HG02852 (cell line): ENCODE measurements at regions not wholly inside any gene's neighbourhood (a gene's known extent, or its start where the extent isn't known, plus 50 kb on each side); places are given as distances from the start of the nearest gene placed in this dataset.
"Not testable (repeated sequence)": the region's sequence is repeated elsewhere in the genome, so short reads cannot be mapped to it uniquely, and the experiment has no call there.

Source experiments
- ATAC-seq: cut with Tn5 transposase; IDR thresholded peaks from one replicate; pipeline ENCODE4 v1.9.1; 2021; ENCODE audit warnings: mild to moderate bottlenecking, moderate library complexity; ENCODE audit not compliant: unreplicated experiment

DNA sequence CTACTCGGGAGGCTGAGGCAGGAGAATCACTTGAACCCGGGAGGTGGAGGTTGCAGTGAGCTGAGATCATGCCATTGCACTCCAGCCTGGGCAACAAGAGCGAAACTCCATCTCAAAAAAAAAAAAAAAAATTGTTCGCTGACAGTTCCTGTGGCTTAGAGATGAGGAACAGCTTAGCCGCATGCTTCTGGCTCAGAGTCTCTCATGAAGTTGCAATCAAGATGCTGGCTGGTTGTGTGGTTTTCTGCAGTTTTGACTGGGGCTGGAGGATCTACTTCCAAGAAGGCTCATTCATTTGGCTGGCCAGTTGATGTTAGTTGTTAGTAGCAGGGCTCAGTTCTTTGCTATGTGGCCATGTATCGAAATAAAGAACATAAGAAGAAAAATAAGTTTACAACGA is 69.9 kb upstream of the TBC1D5 start:
- ATAC-seq: not testable (repeated sequence)

DNA sequence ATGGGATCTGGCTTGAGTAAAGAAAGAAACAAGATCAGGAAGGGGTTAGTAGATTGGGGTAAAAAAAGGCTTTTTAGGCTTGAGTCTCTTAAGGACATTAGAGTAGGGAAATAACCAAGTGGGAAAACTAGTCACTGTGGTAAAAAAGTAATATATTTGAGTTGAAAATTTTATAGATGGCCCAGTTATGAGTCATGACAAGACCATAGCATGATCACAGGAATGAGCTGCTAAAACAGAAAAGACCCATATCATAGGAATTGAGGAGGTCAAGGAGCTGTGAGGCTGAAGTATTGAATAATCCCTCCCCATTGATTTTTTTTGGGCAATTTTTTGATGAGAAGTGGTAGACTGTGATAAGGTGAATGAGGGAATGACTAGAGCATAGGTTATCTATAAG is 69.2 kb upstream of the TBC1D5 start:
- ATAC-seq: no peak

DNA sequence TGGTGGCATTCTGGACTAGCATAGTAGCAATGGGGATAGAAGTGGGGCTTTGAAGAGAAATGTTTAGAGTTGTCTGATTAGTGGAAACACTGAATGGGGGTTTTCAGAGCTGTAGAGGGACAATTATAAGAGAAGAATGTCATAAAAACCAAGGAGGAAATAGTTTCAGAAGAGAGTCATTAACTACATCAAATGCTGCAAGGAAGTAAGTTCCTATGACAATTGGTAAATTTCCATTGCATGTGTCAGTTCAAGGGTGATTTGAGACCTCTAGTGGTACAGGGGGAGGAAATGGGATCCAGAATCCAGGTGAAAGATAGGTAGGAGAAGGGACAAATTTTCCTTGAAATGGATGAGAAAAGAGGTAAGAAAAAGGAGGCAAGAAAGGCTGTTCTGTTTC is 68.3 kb upstream of the TBC1D5 start:
- no peak for ATAC-seq

DNA sequence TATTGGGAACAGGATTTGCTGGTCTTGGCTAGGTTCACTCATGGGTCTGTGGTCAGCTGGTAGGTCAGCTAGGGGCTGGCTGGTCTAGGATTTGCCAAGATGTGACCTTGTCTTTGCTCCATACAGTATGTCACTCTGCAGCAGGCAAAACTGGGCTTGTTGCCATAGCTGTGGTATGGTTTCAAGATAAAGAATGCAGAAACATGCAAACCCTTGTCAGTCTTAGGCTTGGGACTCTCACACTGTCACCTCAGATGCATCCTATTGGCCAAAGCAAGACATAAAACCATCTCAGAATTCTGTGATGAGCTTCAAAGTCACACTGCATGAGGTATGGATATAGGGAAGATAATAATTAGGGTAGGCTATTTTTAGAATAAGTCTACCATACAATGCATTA is 66.6 kb upstream of the TBC1D5 start:
- ATAC-seq: no peak

DNA sequence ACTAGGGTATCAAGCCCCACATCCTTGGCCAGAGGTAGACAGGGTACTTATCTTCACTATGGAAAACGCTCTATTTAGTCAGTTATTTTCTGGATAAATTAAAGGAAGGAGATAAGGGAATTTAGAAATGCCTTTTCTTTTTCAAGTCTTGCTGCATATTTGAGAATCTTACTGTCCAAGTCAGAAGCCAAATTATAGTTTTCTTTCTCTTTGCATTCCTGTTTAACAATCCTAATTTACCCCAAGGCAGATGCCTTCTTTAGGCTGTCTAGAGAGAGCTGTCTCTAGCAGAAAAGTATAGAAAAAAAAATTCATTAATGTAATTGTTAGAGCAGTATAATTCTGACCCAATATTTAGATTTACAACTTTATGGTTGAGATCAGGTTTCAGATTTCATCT is 64.4 kb upstream of the TBC1D5 start:
- no peak for ATAC-seq

DNA sequence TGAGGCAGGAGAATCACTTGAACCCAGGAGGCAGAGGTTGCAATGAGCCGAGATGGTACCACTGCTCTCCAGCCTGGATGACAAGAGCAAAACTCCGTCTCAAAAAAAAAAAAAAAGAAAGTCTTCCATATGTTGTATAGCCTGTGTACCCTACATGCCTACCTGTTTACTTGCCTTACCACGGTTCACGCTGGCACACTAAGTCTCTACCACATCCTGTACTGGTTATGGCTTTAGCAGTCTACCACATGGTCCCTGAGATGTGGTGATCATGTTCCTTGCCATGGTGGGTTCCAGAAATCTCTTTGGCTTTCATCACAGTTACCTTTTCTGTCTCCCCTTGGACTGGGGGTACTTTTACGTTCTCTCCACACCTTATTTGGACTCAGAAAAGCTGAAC is 63.8 kb upstream of the TBC1D5 start:
- no peak for ATAC-seq

DNA sequence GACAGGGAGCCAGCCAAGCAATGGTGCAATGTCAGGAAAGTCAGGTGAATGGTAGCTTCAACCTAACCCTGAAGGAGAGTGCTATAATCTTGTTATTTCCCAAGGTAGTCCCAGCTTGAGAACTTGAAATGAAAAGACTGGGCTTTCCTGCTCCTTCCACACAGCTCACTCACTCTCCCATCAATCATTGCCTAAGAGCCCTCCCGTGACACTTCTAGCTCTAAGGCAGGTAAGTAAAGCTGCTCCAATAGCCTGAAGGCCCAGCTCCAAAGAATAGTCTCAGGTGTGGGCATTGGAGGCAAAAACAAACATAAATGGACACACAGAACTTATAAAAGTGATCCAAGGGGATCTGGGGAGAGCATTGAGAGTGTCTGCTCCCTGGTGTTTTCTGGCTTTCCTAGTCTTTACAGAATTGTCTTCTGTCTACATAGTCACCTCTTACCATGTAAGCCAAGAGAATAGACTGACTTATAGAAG is 63.1 kb upstream of the TBC1D5 start:
- ATAC-seq: no peak

DNA sequence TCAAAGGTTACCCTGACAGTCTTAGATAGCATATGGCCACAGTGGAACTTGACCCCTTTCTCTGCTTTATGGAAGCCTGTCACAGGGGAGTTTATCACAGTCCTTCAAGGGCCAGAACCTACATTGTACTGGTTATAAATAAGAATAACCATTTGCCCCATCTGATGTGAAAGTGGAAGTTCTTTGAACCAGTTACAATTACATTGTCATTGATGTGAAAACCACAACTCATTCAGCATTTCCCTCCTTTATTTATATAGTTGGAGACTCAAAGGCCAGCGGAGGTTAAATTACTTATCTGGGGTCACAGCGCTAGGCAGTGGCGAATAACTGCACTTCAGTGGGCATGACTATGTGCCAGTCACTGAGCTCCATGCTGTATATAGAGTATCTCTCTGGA is 60.5 kb upstream of the TBC1D5 start:
- ATAC-seq: peak; percentile 55

DNA sequence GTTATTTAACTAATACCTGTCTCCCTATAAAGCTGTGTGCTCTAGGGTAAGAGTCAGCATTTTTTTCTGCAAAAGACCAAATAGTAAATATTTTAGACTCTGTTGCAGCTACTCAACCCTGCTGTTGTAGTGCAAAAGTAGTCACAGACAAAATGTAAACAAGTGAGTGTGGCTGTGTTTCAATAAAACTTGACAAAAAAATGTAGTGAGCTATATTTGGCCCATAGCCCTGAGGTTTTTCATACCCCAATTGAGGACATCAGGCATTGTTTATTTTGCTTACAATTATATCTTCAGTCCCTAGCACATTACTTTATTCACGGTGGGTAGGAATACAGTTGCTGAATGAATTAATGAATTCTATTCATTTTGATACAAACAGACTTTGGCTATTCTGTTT is 58.7 kb upstream of the TBC1D5 start:
- ATAC-seq: no peak

DNA sequence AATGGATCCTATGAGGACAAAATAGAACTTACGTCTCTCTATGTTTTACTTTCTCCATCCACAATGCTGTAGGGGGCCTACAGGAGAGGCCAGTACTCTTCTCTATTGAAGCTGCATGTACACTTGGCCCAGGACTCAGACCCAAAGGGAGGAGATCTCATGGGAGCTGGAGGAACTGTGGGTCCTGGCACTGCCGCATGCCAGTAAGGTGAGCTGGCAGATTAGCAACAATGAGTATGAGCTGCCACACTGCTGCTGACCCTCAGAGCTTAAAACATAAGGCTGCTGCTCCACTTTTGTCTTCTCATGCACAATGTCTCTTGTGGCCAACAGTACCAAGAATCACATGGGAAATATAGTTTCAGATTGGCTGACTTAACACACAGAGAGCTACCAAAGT is 57.8 kb upstream of the TBC1D5 start:
- no peak for ATAC-seq

DNA sequence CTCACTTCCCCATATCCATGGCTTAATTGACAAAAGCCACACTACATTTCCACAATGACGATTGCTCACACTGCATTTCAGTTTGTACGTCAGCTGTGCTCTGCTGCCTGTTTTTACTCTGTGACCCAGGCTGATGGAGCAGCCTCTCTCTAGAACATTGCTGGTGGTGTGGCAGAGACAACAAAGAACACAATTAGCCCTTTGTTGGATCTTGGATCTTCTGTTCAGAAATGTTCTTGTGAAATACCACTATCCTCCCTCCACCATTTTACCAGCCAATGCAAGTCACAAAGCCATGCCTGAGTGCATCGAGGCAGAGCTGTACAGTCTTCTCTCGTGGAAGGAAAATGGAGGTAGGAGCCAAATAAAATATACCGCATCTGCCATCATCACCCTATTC is 56.9 kb upstream of the TBC1D5 start:
- no peak for ATAC-seq

DNA sequence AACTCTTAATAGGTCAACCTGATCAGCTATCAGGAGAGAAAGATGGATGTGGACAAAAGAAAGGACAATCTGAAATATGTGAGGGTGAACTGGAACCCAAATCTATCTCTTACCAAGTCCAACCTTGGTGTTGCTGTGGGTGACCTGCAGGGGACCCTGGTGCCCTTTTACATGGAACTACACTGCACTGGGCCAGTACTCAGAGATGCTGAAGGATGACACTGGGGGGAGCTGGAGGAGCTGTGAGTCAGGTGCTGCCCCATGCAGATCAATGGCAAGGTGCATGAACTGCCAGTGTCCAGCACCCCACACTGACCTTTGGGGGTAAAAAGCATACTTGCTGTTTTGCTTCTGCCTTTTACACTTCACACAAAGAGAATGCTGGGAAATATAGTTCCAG is 55.6 kb upstream of the TBC1D5 start:
- ATAC-seq: no peak

DNA sequence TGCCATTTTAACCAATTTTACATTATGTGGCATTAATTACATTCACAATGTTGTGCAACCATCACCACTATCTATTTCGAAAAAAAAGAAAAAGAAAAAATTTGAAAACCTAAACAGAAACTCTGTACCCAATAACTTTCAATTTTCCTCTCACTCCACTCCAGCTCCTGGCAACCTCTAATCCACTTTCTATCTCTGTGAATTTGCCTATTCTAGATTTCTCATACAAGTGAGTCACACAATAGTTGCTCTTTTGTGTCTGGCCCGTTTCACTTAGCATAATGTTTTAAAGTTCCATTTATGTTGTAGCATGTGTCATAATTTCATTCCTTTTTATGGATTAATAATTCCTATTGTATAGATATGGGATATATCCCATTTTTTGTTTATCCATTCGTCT is 53.3 kb upstream of the TBC1D5 start:
- no peak for ATAC-seq

DNA sequence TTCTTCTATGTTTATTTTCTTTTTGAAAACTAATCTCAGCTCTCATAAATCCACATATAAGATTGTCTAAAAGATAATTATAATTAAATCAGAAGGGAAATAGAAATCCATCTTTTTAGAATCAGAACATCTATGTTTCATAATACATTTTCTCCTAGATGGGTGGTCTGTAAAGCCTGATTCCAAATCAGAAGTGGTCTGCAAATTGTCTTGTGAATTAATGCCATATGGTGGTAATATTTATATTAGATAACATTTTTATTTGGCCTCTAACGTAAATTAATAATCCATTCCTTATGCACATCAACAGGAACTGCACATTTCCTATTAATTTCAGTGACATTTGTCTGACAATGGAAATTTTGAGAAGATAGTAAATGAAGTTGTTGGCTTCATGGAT is 52.8 kb upstream of the TBC1D5 start:
- ATAC-seq: no peak

DNA sequence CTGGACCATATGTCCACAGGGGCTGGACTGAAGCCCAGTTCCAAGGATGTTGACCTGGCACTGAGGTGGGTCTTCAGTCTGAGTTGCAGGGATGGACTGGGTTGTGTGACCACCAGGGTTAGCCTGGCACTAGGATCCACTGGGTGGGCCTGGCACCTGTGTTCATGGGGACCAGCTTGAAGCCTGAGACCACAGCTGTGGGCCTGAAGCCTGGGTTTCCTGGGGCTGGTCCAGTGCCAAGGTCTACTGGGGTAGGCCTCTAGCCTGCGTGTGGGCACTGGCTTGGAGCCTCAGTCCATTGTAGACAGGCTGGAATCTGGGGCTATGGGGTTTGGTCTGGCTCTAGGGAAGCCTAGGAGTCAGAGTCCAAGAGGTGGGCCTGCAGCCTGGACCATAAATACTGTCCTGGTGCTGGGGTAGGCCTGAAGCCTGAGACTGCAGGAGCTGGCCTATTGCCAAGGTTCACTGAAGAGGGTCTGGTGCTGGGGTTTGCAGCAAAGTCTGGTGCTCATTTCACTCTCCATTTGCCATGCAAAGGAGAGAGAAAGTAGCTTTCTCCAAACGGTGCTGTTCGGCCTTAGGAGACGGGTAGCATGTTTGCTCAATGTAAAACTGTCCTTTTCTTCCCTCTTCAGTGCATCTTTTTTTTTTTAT is 51.2 kb upstream of the TBC1D5 start:
- no peak for ATAC-seq
